NOMO-1 treated with dmso at 0.1 percent for 144 hours (cell line): ENCODE measurements at regions not wholly inside any gene's neighbourhood (a gene's known extent, or its start where the extent isn't known, plus 50 kb on each side); places are given as distances from the start of the nearest gene placed in this dataset.
"Not testable (repeated sequence)": the region's sequence is repeated elsewhere in the genome, so short reads cannot be mapped to it uniquely, and the experiment has no call there.

Experiments
- DNase-seq: peaks from one replicate; lab custom pipeline; 2025; ENCODE audit not compliant: unreplicated experiment; lab: John Stamatoyannopoulos, UW

DNA sequence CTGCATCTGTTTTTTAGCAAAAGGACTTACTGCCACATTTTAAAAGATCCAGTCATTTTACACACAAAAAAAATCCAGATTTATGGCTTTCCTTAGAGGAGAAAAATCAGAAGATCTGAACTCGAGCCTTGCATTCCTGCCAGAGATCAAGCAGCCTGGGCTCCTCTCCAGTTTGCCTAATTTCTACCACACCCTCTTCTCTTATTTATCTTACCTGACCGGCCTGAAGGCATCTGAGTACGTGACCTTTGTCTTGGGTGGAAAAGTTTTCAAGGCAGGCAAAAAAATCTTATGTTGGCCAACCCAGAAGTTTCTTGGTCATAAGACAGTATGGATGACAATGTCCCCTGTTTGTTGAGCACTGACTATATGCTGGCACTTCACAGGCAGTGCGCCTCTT is 60.3 kb downstream of the CHRD start:
- no peak for DNase-seq

GRCh38 chr3:184441202-184441900 is 61.5 kb downstream of the CHRD start:
- DNase-seq = no peak

DNA sequence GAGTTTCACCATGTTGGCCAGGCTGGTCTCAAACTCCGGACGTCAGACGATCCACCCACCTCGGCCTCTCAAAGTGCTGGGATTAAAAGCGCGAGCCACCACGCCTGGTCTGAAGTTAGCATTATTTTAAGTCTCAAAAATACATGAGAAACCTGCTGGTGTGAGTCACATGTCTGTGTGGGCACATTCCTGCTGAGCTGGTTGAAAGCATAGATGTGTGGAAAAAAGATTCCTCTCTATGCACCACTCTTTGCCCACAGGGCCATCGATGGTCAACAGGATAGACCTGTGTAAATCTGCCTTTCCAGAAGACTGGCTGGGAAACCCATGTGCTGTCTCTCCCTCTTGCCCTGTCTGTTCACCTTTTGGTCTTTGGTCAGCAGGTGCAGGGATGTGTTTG is 63.5 kb downstream of the CHRD start:
- no peak for DNase-seq

DNA sequence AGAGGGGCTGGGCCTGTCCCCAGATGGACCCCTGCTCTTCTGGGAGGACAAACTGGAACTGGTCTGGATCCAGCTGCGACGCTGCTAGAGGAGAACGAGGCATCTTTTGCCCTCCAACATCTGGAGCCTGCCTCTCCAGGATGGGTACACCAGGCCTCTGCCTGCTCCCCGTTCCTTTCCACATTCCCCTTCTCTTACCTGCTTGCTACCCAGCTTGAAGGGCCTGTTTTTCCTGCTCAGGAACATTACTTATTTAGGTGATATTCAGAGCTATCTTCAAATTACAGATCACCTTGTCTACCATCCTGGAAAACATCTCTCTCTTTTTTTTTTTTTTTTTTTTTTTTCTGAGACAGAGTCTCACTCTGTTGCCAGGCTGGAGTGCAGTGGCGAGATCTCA is 64.0 kb downstream of the CHRD start:
- no peak for DNase-seq

- DNase-seq = no peak
Observed at GRCh38 chr3:184448321-184449160, 68.7 kb downstream of the CHRD start.

GRCh38 chr3:184449161-184449515 is 69.3 kb downstream of the CHRD start:
- DNase-seq = no peak

GRCh38 chr3:184450547-184450946 is 70.7 kb downstream of the CHRD start:
- no peak for DNase-seq

GRCh38 chr3:184453296-184453695 is 73.4 kb downstream of the CHRD start:
- no peak for DNase-seq

DNA sequence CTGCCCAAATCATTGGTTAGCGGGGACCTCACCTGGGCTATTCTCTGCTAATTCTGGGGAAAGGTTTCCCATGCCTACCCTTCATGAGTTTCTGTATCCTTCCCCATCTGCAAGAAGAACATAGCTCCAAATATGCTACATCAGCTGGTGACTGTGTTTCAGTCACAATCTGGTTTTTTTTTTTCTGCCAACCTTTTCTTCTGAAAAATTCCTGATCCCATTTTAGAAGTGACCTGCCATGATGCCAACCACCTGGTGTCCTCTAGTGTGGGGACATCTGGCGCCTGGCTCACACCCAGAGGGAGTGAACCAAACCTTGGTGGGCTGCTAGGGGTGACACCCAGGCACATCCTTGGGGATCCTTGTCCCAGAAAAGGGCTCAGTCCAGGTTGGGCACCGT is 76.1 kb downstream of the CHRD start:
- no peak for DNase-seq

DNA sequence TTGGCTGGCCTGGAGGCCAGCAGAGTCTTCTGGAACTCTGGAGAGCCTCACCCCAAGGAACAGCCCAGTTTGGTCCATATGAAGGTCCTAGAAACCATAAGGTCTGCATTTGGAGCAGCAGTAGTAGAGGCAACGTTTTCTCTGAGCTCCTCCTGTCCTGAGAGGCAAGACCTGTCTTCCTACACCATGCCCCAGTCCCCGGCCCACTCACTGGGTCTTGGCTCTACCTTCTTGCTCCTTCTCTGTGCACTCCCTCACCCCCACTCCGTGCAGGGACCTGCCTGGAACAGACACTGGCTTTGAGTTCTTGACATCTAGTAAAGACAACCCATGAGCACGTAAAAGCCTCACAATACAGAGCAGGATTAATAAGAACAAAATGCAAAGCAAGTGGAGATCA is 76.6 kb downstream of the CHRD start:
- DNase-seq = no peak

DNA sequence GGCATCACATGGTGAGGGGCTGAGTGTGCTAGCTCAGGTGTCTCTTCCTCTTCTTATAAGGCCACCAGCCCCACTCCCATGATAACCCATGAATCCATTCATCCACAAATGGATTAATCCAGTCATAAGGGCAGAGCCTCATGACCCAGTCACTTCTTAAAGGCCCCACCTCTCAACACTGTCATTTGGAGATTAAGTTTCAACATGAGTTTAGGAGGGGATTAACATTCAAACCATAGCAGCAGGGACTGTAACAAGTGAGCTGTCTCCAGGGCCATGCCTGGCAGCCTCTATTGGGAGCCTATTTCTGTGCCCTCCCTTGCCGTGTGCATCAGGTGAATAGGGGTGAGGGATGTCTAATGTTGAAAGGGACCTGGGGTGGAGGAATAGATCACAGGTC is 77.5 kb downstream of the CHRD start:
- no peak for DNase-seq

- not testable (repeated sequence) for DNase-seq
Observed at GRCh38 chr3:184457784-184458377, 78.0 kb downstream of the CHRD start.

GRCh38 chr3:184459355-184459754 is 79.5 kb downstream of the CHRD start:
- DNase-seq = no peak

GRCh38 chr3:184460276-184460675 is 80.4 kb downstream of the CHRD start:
- DNase-seq = no peak

DNA sequence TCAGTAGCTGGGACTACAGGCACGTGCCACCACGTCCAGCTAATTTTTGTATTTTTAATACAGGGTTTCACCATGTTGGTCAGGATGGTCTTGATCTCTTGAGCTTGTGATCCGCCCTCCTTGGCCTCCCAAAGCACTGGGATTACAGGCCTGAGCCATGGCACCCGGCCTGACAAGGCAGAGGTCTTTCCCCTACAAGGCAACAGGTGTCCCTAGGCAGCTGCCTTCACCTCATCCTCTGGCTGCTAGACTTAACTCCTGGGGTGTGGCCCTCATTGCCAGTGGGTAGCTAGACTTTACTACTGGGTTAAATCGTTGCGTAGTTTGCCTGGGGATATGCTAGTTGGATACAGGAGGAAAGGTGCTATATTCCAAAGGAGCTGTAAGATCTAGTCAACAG is 81.4 kb downstream of the CHRD start:
- no peak for DNase-seq

DNA sequence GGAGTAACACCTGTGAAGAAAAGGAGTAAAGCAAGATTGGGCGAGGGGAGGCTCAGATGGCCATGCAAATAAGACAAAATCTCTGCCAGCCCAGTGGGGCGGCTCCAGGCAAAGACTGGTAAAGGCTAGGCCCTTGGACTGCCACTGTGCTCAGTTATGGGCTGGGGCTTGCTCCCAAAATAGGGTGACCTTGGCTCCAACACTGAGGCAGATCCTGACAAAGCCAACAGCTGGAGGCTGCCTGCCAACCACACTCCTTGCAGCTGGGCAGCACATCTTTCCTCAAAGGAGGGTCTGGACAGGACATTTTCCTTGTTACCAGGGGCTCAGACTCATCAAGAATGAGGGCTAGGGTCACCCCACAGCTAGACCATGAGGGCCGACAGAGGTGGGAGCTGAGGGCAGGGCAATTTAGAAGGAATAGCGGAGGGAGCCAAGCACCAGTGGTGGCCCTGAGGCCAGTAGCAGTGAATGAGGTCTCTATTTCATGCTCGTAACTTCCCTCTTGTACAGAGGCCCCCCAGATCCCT is 86.1 kb downstream of the CHRD start:
- no peak for DNase-seq

- DNase-seq = no peak
Observed at GRCh38 chr3:184466413-184466960, 86.6 kb downstream of the CHRD start.

GRCh38 chr3:184467171-184467570 is 87.3 kb downstream of the CHRD start:
- no peak for DNase-seq

DNA sequence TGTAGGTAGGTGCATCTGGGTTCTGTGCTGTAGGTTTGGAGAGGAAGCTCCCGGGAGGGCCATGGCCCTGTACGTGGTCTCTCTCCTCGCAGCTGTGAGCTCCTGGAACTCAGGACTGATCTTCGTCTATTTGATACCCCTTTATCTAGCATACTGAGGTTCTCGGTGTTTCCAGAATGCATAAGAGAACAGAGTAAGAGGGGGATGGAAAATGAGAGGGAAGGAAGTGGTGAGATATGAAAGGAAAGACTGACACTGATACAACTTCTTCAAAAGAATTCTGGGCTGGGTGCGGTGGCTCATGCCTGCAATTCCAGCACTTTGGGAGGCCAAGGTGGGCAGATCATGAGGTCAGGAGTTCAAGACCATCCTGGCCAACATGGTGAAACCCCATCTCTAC is 90.7 kb downstream of the CHRD start:
- DNase-seq = no peak

DNA sequence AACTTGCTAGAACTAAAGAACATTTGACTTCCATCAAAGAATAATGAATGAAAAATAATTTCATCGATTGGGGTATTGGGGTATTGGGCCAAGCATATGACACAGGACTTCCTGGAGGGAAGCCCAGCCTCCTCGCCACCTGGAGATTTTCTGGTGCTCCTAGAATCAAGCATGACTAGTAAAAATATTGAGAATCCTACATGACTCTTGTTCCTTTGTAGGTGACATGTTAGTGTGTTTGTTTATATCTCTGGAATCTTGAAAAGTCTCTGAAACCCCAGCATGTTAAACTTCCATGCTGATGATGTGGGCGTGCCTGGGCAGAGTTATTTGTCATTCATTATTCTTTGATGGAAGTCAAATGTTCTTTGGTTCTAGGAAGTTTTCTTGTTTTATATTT is 90.1 kb upstream of the EPHB3 start:
- DNase-seq = no peak

DNA sequence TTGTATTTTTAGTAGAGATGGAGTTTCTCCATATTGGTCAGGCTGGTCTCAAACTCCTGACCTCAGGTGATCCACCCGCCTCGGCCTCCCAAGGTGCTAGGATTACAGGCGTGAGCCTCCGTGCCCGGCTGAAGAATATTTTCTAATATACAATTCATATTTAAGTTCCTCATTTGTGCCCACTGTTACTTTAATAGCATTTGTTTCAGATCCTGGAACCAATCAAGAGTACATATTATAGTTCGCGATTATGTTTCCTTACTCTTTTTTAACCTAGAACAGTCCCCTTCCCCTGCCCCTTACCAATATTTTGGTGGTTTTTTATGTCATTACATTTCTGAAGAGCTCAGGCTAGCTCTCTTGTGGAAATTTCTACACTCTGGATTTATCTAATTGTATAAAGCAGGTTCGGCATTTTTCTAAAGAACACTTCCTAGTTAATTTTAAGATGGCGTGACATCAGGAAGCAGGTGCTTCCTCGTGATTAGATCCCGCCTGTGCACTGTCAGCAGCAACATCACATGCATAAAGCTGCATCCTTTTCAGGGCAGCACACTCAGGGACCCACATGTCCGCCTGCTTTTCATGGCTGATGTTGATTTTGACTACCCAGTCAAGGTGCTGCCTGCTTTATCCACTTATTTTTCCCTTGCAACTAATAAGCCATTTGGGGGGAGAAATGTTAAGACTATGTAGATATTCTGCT is 88.7 kb upstream of the EPHB3 start:
- no peak for DNase-seq
